ENCODE measurements at regions not wholly inside any gene's neighbourhood (a gene's known extent, or its start where the extent isn't known, plus 50 kb on each side); places are given as distances from the start of the nearest gene placed in this dataset.

DNA sequence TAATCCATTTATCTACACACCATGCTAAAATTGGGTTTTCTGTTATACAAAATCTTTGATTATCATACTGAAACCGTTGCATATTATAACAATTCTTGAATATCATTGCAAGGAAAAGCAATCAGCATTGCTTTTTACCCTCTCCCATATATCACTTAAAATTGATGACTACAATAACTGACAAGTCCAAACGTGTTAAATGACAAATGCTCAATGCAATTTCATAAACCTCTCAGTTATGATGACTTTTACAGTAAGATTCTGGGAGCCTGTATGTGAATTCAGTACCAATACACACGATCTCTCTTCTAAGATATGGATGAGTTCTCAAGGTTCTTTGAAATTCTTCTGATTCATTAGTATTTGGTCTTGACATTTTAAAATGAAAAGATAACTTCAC, 368.5 kb upstream of the TRIB2 start:
- Histone ChIP-seq H3K27me3 (no peaks in the 10 kb centered on the region), H3K4me3 (ENCODE audit: low read depth, low read length) (no peak overlapping the region), H3K9me3 (no peaks in the 10 kb centered on the region), H3K36me3 (no peaks in the 10 kb centered on the region), H3K4me1 (peaks cover 15% of the 10 kb centered on the region)
- TF ChIP-seq, protein P1, sequence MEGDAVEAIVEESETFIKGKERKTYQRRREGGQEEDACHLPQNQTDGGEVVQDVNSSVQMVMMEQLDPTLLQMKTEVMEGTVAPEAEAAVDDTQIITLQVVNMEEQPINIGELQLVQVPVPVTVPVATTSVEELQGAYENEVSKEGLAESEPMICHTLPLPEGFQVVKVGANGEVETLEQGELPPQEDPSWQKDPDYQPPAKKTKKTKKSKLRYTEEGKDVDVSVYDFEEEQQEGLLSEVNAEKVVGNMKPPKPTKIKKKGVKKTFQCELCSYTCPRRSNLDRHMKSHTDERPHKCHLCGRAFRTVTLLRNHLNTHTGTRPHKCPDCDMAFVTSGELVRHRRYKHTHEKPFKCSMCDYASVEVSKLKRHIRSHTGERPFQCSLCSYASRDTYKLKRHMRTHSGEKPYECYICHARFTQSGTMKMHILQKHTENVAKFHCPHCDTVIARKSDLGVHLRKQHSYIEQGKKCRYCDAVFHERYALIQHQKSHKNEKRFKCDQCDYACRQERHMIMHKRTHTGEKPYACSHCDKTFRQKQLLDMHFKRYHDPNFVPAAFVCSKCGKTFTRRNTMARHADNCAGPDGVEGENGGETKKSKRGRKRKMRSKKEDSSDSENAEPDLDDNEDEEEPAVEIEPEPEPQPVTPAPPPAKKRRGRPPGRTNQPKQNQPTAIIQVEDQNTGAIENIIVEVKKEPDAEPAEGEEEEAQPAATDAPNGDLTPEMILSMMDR (IDR thresholded peaks at IDR 0.05; ENCODE audit: low read depth, low read length), result no peak
- DNase-seq, result no peak

DNA sequence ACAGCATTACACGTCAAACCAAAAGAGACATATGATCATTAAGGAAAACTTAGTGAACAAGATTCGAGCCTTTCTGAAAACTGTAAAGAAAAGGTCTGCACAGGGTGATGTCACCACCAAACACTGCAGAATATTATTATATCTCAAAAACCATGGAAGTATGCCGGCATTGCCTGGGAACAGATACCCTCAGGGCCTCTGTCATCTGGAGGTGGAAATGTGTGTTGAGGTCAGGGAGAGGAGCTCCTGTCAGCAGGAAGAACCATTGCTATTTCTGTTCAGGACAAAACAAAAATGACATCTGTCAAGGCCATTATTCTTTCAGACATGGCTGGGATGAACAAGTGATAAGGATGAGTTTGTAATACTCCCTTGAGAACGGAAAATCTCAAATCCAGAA, 365.9 kb upstream of the TRIB2 start:
- H3K4me3 ChIP-seq (ENCODE audit: low read depth, low read length), result no peak overlapping the region
- DNase-seq, result peak; percentile 49
- no peaks in the 10 kb centered on the region for H3K36me3 ChIP-seq
- H3K4me1 ChIP-seq, result peaks cover 15% of the 10 kb centered on the region
- no peaks in the 10 kb centered on the region for H3K9me3 ChIP-seq
- TF ChIP-seq, protein P1 (IDR thresholded peaks at IDR 0.05; ENCODE audit: low read depth, low read length), result no peak
- no peaks in the 10 kb centered on the region for H3K27me3 ChIP-seq

DNA sequence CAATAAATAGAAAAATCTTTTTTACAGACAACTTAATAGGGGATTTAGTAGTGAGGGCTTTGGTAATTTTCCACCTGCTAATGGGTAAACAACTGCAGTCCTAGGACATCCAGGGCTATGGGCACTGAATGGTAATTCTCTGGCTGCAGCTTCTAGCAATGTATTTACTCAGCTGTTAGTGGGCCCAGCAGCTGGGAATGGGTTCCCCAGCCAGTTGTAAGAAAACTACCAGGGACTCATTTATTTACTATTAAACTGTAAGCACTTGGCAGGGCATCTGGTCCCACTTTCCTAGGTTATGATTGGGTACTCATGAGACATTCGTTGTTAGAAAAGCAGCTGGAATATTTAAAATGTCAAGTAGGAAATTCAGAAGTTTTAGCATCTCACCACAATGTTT, 363.8 kb upstream of the TRIB2 start:
- no peak for DNase-seq
- TF ChIP-seq, protein P1 (IDR thresholded peaks at IDR 0.05; ENCODE audit: low read depth, low read length), result no peak
- Histone ChIP-seq H3K27me3 (no peaks in the 10 kb centered on the region), H3K4me1 (peaks cover 15% of the 10 kb centered on the region), H3K9me3 (no peaks in the 10 kb centered on the region), H3K4me3 (ENCODE audit: low read depth, low read length) (no peak overlapping the region), H3K36me3 (no peaks in the 10 kb centered on the region)

DNA sequence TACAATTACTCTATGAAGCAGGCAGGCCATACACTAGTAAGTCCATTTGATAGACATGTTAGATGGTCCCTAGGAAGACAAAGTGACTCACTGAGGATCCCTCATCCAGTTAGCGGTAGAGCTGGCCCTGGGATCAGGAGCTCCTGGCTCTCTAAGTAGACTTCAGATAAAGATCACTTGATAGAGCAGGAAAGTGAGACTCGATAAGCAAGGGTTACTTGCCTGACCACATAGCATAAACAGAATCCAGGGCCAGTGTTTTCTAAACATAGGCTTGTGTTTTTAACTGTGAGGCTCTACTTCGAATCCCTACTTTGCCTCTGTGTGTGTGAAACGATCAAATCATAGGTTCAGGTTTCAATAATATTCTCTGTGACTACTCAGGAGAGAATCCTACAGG, 355.2 kb upstream of the TRIB2 start:
- peak; percentile 20 for DNase-seq
- TF ChIP-seq, protein P1 (IDR thresholded peaks at IDR 0.05; ENCODE audit: low read depth, low read length), result no peak
- Histone ChIP-seq H3K4me3 (ENCODE audit: low read depth, low read length) (no peak overlapping the region), H3K27me3 (no peaks in the 10 kb centered on the region), H3K4me1 (no peaks in the 10 kb centered on the region), H3K9me3 (no peaks in the 10 kb centered on the region), H3K36me3 (no peaks in the 10 kb centered on the region)

DNA sequence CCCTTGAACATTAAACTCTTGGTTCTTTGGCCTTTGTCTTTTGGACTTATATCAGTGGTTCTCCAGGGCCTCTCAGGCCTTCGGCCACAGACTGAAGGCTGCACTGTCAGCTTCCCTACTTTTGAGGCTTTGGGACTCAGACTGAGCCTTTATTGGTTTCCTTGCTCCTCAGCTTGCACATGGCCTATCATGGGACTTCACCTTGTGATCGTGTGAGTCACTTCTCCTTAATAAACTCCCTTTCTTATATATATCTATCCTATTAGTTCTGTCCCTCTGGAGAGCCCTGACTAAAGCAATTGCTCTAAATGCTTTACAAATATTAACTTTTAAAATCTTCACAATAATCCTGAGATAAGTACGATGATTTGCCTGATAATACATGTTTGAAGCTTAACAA, 353.6 kb upstream of the TRIB2 start:
- H3K9me3 ChIP-seq, result no peaks in the 10 kb centered on the region
- TF ChIP-seq, protein P1 (IDR thresholded peaks at IDR 0.05; ENCODE audit: low read depth, low read length), result no peak
- H3K36me3 ChIP-seq, result no peaks in the 10 kb centered on the region
- no peak overlapping the region for H3K4me3 ChIP-seq (ENCODE audit: low read depth, low read length)
- DNase-seq, result no peak
- no peaks in the 10 kb centered on the region for H3K27me3 ChIP-seq
- H3K4me1 ChIP-seq, result peaks cover 3% of the 10 kb centered on the region; the same call in 1 of the 2 replicates

DNA sequence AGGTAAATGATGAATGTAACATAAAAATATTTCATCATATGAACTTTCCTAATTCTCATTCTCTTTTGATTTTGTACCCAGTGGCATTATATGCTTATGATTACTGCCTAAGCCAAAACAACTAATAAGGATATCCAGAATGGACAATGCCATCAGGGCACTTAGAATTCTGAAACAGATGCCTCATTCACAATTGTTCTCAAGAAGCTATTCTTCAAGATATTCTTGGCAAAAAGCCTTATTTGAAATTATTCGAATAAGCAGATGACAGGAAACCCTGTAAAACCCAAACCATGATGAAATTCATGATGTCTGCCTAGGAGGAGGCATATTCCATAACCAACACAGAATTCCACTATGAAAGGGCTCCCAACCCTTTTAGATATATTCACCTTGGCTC, 353.2 kb upstream of the TRIB2 start:
- TF ChIP-seq, protein P1 (IDR thresholded peaks at IDR 0.05; ENCODE audit: low read depth, low read length), result no peak
- Histone ChIP-seq H3K9me3 (no peaks in the 10 kb centered on the region), H3K4me3 (ENCODE audit: low read depth, low read length) (no peak overlapping the region), H3K27me3 (no peaks in the 10 kb centered on the region), H3K4me1 (peaks cover 7% of the 10 kb centered on the region; the same call in 1 of the 2 replicates), H3K36me3 (no peaks in the 10 kb centered on the region)
- DNase-seq, result no peak

Measured in BE2C (cell line).